Mesodermal cell (in vitro differentiated cells): ENCODE measurements at regions not wholly inside any gene's neighbourhood (a gene's known extent, or its start where the extent isn't known, plus 50 kb on each side); places are given as distances from the start of the nearest gene placed in this dataset.

Source experiments
- H3K27ac ChIP-seq: 2 replicates; pipeline ENCODE4 v1.7.0; 2013; ENCODE audit warnings: mild to moderate bottlenecking, low read depth, low read length, moderate library complexity; ENCODE audit not compliant: severe bottlenecking
- H3K36me3 ChIP-seq: 2 replicates; pipeline ENCODE4 v1.7.1; 2013; ENCODE audit warnings: mild to moderate bottlenecking, low read length, moderate library complexity; ENCODE audit not compliant: control insufficient read depth, insufficient read depth
- H3K4me1 ChIP-seq: one replicate; pipeline ENCODE4 v1.7.1; 2013; ENCODE audit warnings: mild to moderate bottlenecking, low read length; ENCODE audit not compliant: insufficient read depth, control insufficient read depth, poor library complexity, severe bottlenecking
- H3K4me3 ChIP-seq: 2 replicates; pipeline ENCODE4 v1.7.0; 2013; ENCODE audit warnings: low read length, control low read depth, mild to moderate bottlenecking; ENCODE audit not compliant: insufficient read depth, poor library complexity, severe bottlenecking; ENCODE audit errors: extremely low read depth
- H3K9me3 ChIP-seq: 2 replicates; pipeline ENCODE4 v1.7.1; 2013; ENCODE audit warnings: mild to moderate bottlenecking, low read length, moderate library complexity; ENCODE audit not compliant: control insufficient read depth
- WGBS, 2 experiments: methylation state at CpG; one replicate each; pipeline ENCODE4 v1.1.5; 2013; ENCODE audit warnings: missing lambda C conversion rate in 2 of 2; ENCODE audit not compliant: insufficient coverage in 2 of 2; 5-methylcytosine and 5-hydroxymethylcytosine counted together

- Histone ChIP-seq H3K4me3 (no peak overlapping the region), H3K36me3 (no peaks in the 10 kb centered on the region), H3K9me3 (no peaks in the 10 kb centered on the region), H3K4me1 (no peaks in the 10 kb centered on the region), H3K27ac (no peak overlapping the region)
Measured at GRCh38 chr7:25482631-25483030, 254.3 kb upstream of the NPVF start.

DNA sequence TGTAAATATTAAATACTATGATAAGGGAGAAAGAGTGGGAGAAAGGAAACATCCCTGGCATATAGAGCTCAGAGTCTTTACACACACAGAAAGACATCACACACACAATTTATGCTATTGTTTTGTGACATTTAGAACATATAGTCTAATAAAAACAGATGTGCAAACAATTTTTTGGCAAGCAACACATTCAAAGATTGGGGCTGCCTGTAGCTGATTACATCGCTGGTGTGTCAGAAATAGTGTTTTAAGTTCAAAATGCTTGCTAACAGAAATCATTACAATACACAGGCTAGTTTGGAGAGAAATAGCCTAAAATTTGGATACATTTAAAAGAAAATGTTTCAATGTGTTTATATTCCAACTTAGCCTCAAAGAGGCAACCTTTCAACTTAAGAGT, 256.7 kb upstream of the NPVF start:
- H3K4me1 ChIP-seq = no peaks in the 10 kb centered on the region
- no peaks in the 10 kb centered on the region for H3K9me3 ChIP-seq
- H3K27ac ChIP-seq = no peak overlapping the region
- no peak overlapping the region for H3K4me3 ChIP-seq
- WGBS, 2 experiments = no CpG with 5 or more reads among the region's 1 CpG
- no peaks in the 10 kb centered on the region for H3K36me3 ChIP-seq

DNA sequence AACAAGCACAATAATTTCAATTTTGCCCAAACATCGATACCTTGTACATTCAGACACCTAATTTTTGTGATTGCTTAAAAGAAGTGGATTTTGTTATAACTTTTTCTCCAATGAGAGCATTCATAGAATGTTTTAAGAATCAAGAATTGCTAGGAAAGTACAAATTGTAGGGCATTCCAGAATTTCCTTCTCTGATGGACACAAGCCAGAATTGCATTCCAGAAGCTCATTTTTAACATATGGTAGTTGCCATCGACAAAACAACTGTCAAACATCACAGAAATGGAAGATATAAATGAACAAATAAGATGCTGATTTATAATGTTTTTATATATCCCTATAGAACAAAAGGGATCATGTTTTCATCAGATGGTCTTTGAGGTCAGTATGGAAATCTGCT, 258.4 kb upstream of the NPVF start:
- Histone ChIP-seq H3K9me3 (no peaks in the 10 kb centered on the region), H3K27ac (no peak overlapping the region), H3K4me1 (no peaks in the 10 kb centered on the region), H3K36me3 (no peaks in the 10 kb centered on the region), H3K4me3 (no peak overlapping the region)
- WGBS, 2 experiments = no CpG with 5 or more reads among the region's 2 CpGs

DNA sequence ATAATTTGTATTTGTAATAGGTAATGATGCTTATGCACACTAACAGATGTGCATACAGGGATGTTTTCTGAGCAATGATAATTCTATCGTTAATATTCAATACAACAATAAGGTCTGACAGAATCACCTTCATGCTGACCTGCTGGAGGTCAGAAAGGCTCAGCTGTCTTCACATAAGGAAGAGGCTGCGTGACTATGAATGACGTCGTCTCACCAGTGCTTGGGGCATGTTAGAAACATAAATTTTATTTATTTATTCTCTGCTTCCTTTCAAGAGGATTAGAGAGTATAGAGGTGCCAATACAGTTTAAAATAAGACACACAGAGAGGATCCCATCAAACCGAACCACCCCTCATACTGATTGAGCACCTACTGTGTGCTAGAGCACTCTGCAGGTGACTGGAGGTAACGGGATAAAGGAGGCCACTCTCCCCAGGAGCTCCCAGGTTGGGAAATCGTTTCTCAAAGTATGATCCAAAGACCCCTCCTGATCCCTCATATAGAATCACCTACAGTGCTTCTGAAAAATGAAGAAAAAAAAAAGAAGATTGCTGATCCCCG, 265.6 kb upstream of the NPVF start:
- Histone ChIP-seq H3K27ac (no peak overlapping the region), H3K4me1 (no peaks in the 10 kb centered on the region), H3K4me3 (no peak overlapping the region), H3K9me3 (no peaks in the 10 kb centered on the region), H3K36me3 (no peaks in the 10 kb centered on the region)
- whole genome bisulfite sequencing, 2 experiments = 89% methylated on average over 3 of the region's 8 CpGs; no CpG with 5 or more reads in 1 of the 2 experiments

GRCh38 chr7:25494896-25495295, 266.6 kb upstream of the NPVF start:
- no peaks in the 10 kb centered on the region for H3K4me1 ChIP-seq
- no peak overlapping the region for H3K27ac ChIP-seq
- no peaks in the 10 kb centered on the region for H3K9me3 ChIP-seq
- WGBS, 2 experiments = 80 to 100% methylated on average over 1 of the region's 2 CpGs
- no peaks in the 10 kb centered on the region for H3K36me3 ChIP-seq
- no peak overlapping the region for H3K4me3 ChIP-seq

- 63 to 70% methylated on average over 7 to 10 of the region's 11 CpGs for WGBS, 2 experiments
- no peaks in the 10 kb centered on the region for H3K9me3 ChIP-seq
Measured at GRCh38 chr7:25495342-25496250, 267.3 kb upstream of the NPVF start.

GRCh38 chr7:25496476-25497368, 268.4 kb upstream of the NPVF start:
- Histone ChIP-seq H3K27ac (no peak overlapping the region), H3K9me3 (no peaks in the 10 kb centered on the region), H3K36me3 (no peaks in the 10 kb centered on the region), H3K4me1 (no peaks in the 10 kb centered on the region), H3K4me3 (no peak overlapping the region)
- WGBS, 2 experiments = 96 to 97% methylated on average over 8 to 9 of the region's 11 CpGs

More at GRCh38 chr7:25495342-25496250, 267.3 kb upstream of the NPVF start:
- Histone ChIP-seq H3K4me3 (no peak overlapping the region), H3K36me3 (no peaks in the 10 kb centered on the region), H3K27ac (no peak overlapping the region), H3K4me1 (no peaks in the 10 kb centered on the region)

GRCh38 chr7:25500393-25500921, 272.2 kb upstream of the NPVF start:
- Histone ChIP-seq H3K27ac (no peak overlapping the region), H3K9me3 (no peaks in the 10 kb centered on the region), H3K4me3 (no peak overlapping the region), H3K4me1 (no peaks in the 10 kb centered on the region), H3K36me3 (no peaks in the 10 kb centered on the region)
- WGBS, 2 experiments = 80% methylated on average over 1 of the region's 4 CpGs; no CpG with 5 or more reads in 1 of the 2 experiments

GRCh38 chr7:25503306-25503705, 275.0 kb upstream of the NPVF start:
- Histone ChIP-seq H3K36me3 (no peaks in the 10 kb centered on the region), H3K9me3 (no peaks in the 10 kb centered on the region), H3K4me3 (no peak overlapping the region), H3K27ac (no peak overlapping the region), H3K4me1 (no peaks in the 10 kb centered on the region)
- WGBS, 2 experiments = no CpG with 5 or more reads among the region's 2 CpGs

DNA sequence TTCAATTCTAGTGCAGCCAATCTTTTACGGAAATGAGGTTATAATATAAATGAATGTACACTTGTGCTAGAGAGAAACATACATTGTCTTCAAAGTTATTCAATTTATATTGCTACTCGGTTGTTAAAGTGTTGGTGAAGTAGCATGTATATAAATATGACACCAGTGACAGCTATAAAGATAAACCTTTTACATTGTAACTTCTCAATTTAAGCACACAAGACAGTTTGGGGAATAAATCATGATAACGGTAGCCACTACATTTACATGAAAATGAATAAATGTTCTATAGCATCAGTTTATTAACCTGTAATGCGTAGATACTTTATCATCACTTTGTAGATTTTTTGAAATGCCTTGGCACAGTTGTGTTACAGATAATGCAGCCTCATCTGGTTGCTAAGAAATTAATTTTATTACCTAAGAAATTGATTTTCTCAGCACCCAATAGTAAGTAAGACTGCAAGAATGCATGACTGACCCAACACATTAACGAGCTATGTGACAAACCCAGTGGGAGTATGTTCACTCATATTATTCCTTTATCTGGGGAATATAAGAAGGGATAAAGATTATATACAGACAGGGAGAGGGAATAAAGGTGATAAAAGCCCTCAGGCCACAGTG, 283.9 kb upstream of the NPVF start:
- 100% methylated on average over 1 of the region's 5 CpGs; no CpG with 5 or more reads in 1 of the 2 experiments for whole genome bisulfite sequencing, 2 experiments
- Histone ChIP-seq H3K27ac (no peak overlapping the region), H3K9me3 (no peaks in the 10 kb centered on the region), H3K36me3 (no peaks in the 10 kb centered on the region), H3K4me1 (no peaks in the 10 kb centered on the region), H3K4me3 (no peak overlapping the region)
